HepG2 (cell line): ENCODE measurements at regions not wholly inside any gene's neighbourhood (a gene's known extent, or its start where the extent isn't known, plus 50 kb on each side); places are given as distances from the start of the nearest gene placed in this dataset.

Experiments used
- ATAC-seq: fragments of 200-7000 bp; cut with Tn5 transposase; 3 replicates; pipeline ENCODE4 v1.9.1; 2020; ENCODE audit warnings: mild to moderate bottlenecking, moderate library complexity
- BruUV-seq: library from RNA; stranded (reverse); fragments of 400-500 nt; replicated peaks from 2 replicates; lab custom pipeline; 2021; lab: Mats Ljungman, UMichigan
- CTCF ChIA-PET: fragments of 300-600 bp; formaldehyde crosslinking; extraction: SDS; loops from one replicate; lab custom pipeline; 2021; ENCODE audit warnings: low total read pairs, inconsistent platforms, low intra/inter-chr PET ratio; lab: Yijun Ruan, JAX
- POLR2A ChIA-PET: fragments of 350-600 bp; sonication (Branson Sonifier 250); formaldehyde crosslinking; loops from one replicate; lab custom pipeline; 2020; ENCODE audit warnings: antibody characterized with exemption, inconsistent platforms; lab: Yijun Ruan, JAX
- DNase-seq: peaks from one replicate; pipeline ENCODE4 v3.0.0-alpha.2; 2015; ENCODE audit warnings: low spot score
- FAIRE-seq: peaks from 3 replicates; lab custom pipeline; 2011; peaks lifted over from hg19 to GRCh38; lab: Jason Lieb, UNC
- H2AFZ ChIP-seq: one replicate; pipeline ENCODE4 v1.6.1; 2011; ENCODE audit warnings: low read length, inconsistent platforms
- H3K27ac ChIP-seq: fragments of 300-600 bp; 3 replicates; pipeline ENCODE4 v1.8.0; 2011; ENCODE audit warnings: mixed run types, mild to moderate bottlenecking, mixed read lengths, low read length, inconsistent platforms; ENCODE audit not compliant: insufficient read depth; ENCODE audit errors: extremely low read length
- H3K27me3 ChIP-seq, 2 experiments: fragments of 200-600 bp in 1 of 2; 2 replicates in 1 of 2; 3 replicates in 1 of 2; pipeline versions ENCODE4 v1.6.0 to v1.8.0; 2011; ENCODE audit warnings: low read length in 2 of 2, mild to moderate bottlenecking in 2 of 2, moderate library complexity in 2 of 2, inconsistent platforms in 1 of 2; ENCODE audit not compliant: insufficient read depth in 2 of 2, control insufficient read depth in 1 of 2
- H3K36me3 ChIP-seq, 2 experiments: fragments of 200-600 bp in 1 of 2; replicated peaks in 1 of 2; 2 replicates in 1 of 2; 3 replicates in 1 of 2; pipeline versions ENCODE4 v1.5.1 to v1.8.0; 2011; ENCODE audit warnings: low read length in 2 of 2, inconsistent platforms in 1 of 2; ENCODE audit not compliant: insufficient read depth in 2 of 2, control insufficient read depth in 1 of 2
- H3K4me1 ChIP-seq: 2 replicates; pipeline ENCODE4 v1.5.1; 2012; ENCODE audit warnings: low read length, inconsistent platforms; ENCODE audit not compliant: insufficient read depth
- H3K4me2 ChIP-seq: 2 replicates; pipeline ENCODE4 v1.6.0; 2011; ENCODE audit warnings: low read depth, low read length, inconsistent platforms
- H3K4me3 ChIP-seq, 3 experiments: fragments of 200-600 bp in 1 of 3; sonication (generic), shearing (Covaris generic) in 1 of 3; replicated peaks in 1 of 3; 2 replicates each; pipeline ENCODE4 v1.5.1; 2011 to 2016; ENCODE audit warnings: low read length in 3 of 3, inconsistent platforms in 2 of 3, low read depth in 2 of 3, mild to moderate bottlenecking in 2 of 3, control low read depth in 1 of 3, mixed read lengths in 1 of 3; ENCODE audit not compliant: insufficient read depth in 1 of 3
- H3K79me2 ChIP-seq: one replicate; pipeline ENCODE4 v1.6.1; 2011; ENCODE audit warnings: low read length, inconsistent platforms; ENCODE audit not compliant: insufficient read depth
- H3K9ac ChIP-seq: 2 replicates; pipeline ENCODE4 v1.6.0; 2011; ENCODE audit warnings: mild to moderate bottlenecking, low read depth, low read length, inconsistent platforms; ENCODE audit not compliant: insufficient read depth
- H3K9me3 ChIP-seq: 2 replicates; pipeline ENCODE4 v1.5.1; 2012; ENCODE audit warnings: mild to moderate bottlenecking, low read length
- H4K20me1 ChIP-seq: 2 replicates; pipeline ENCODE4 v1.6.0; 2011; ENCODE audit warnings: inconsistent platforms, mild to moderate bottlenecking, low read length, moderate library complexity; ENCODE audit not compliant: insufficient read depth
- AKAP8 ChIP-seq: sonication (generic); formaldehyde crosslinking; IDR thresholded peaks from 2 replicates; pipeline ENCODE4 v1.5.1; 2020; ENCODE audit warnings: mild to moderate bottlenecking, missing genetic modification reagents
- FOXK2 ChIP-seq: fragments of 450-650 bp; IDR thresholded peaks from 2 replicates; pipeline ENCODE4 v1.6.1; 2016
- MTF1 ChIP-seq: sonication (generic); formaldehyde crosslinking; IDR thresholded peaks from 2 replicates; pipeline ENCODE4 v1.5.0; 2020; ENCODE audit warnings: missing genetic modification reagents
- NCOA2 ChIP-seq: sonication (generic); formaldehyde crosslinking; IDR thresholded peaks from 2 replicates; pipeline ENCODE4 v1.8.0; 2022; ENCODE audit warnings: inconsistent platforms
- RAD51 ChIP-seq: fragments of 450-650 bp; IDR thresholded peaks from 2 replicates; pipeline ENCODE4 v1.6.1; 2016; ENCODE audit warnings: borderline replicate concordance
- TEAD3 ChIP-seq: optimal IDR thresholded peaks from 2 replicates; pipeline ENCODE3; 2016; ENCODE audit warnings: borderline replicate concordance
- TP53 ChIP-seq: sonication (generic); formaldehyde crosslinking; conservative IDR thresholded peaks from 2 replicates; pipeline ENCODE4 v1.4.0; 2020; ENCODE audit warnings: missing genetic modification reagents
- ZNF10 ChIP-seq: sonication (generic); formaldehyde crosslinking; IDR thresholded peaks from 2 replicates; pipeline ENCODE4 v1.4.0; 2020; ENCODE audit warnings: mild to moderate bottlenecking, low read depth, missing genetic modification reagents, borderline replicate concordance
- ZNF138 ChIP-seq: sonication (generic); formaldehyde crosslinking; IDR thresholded peaks from 2 replicates; pipeline ENCODE4 v1.5.0; 2020; ENCODE audit warnings: mild to moderate bottlenecking, low read depth, missing genetic modification reagents
- ZNF30 ChIP-seq: sonication (generic); formaldehyde crosslinking; IDR thresholded peaks from 2 replicates; pipeline ENCODE4 v1.5.0; 2020; ENCODE audit warnings: mild to moderate bottlenecking, missing genetic modification reagents
- ZNF333 ChIP-seq: sonication (generic); formaldehyde crosslinking; IDR thresholded peaks from 2 replicates; pipeline ENCODE4 v1.4.0; 2020; ENCODE audit warnings: mild to moderate bottlenecking, missing genetic modification reagents, borderline replicate concordance
- ZNF33A ChIP-seq: sonication (generic); formaldehyde crosslinking; IDR thresholded peaks from 2 replicates; pipeline ENCODE4 v1.5.1; 2020; ENCODE audit warnings: missing genetic modification reagents, mild to moderate bottlenecking, moderate library complexity, borderline replicate concordance
- ZNF432 ChIP-seq: sonication (generic); formaldehyde crosslinking; IDR thresholded peaks from 2 replicates; pipeline ENCODE4 v1.5.0; 2020; ENCODE audit warnings: missing genetic modification reagents, mild to moderate bottlenecking, borderline replicate concordance
- ZNF557 ChIP-seq: sonication (generic); formaldehyde crosslinking; IDR thresholded peaks from 2 replicates; pipeline ENCODE4 v1.4.0; 2020; ENCODE audit warnings: missing genetic modification reagents
- ZSCAN22 ChIP-seq: sonication (generic); formaldehyde crosslinking; IDR thresholded peaks from 2 replicates; pipeline ENCODE4 v1.4.0; 2020; ENCODE audit warnings: mild to moderate bottlenecking, missing genetic modification reagents
- WGBS: methylation state at CpG from one replicate; pipeline ENCODE4 v1.1.6; 2017; ENCODE audit warnings: low lambda C conversion rate; 5-methylcytosine and 5-hydroxymethylcytosine counted together
- in situ Hi-C: cut with HindIII; loops from 2 replicates; pipeline ENCODE4 v1.10.0; 2017; ENCODE audit warnings: low pct_unique_long_range_greater_than_20kb; ENCODE audit not compliant: extremely low pct_ligation_motif_present
- intact Hi-C: fragments of 100-400 bp; cut with micrococcal nuclease; formaldehyde crosslinking; loops from one replicate; pipeline ENCODE4 v1.10.0; 2022; ENCODE audit not compliant: unreplicated experiment
- TF ChIP-seq, protein P1 (sequence below): sonication (generic); formaldehyde crosslinking; IDR thresholded peaks from 2 replicates; pipeline ENCODE4 v1.5.1; 2020; ENCODE audit warnings: missing genetic modification reagents, mild to moderate bottlenecking, borderline replicate concordance
- TF ChIP-seq, protein P2 (sequence below): IDR thresholded peaks from 2 replicates; pipeline ENCODE4 v1.6.1; 2012; ENCODE audit warnings: low read depth, low read length, improper control_type of control experiment
- TF ChIP-seq, protein P3 (sequence below): sonication (generic); formaldehyde crosslinking; IDR thresholded peaks from 2 replicates; pipeline ENCODE4 v1.5.1; 2020; ENCODE audit warnings: mild to moderate bottlenecking, missing genetic modification reagents, moderate library complexity
- TF ChIP-seq, protein P4 (sequence below): sonication (generic); formaldehyde crosslinking; IDR thresholded peaks from 2 replicates; pipeline ENCODE4 v1.5.1; 2020; ENCODE audit warnings: missing genetic modification reagents, mild to moderate bottlenecking, borderline replicate concordance

DNA sequence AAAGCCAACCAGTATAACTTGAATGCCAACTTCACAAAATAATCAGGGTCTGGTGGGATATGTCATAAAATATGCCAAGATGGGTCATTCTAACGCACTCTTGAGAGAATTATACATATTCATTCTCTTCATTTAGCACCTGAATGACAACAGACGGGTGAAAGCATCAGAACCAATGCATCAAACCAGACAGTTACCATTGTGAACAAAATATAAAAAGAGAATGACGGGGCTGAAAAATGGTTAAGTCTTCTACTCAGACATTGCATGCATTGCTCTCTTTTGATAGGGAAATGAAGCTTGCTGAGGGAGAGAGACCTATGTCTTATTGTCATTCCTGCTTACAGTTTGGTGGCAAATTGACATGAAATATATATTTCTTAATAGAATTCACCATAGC lies 702.1 kb downstream of the NOVA1 start:
- 1% methylated on average over 3 of the region's 3 CpGs for WGBS
- DNase-seq = no peak
- BruUV-seq = no TSS peak
- H3K79me2 ChIP-seq = no peaks in the 10 kb centered on the region
- H3K27me3 ChIP-seq = no peaks in the 10 kb centered on the region
- ATAC-seq = no peak
- ChIA-PET CTCF (no interaction called here), POLR2A (no interaction called here)
- H3K9me3 ChIP-seq = peaks cover 97% of the 10 kb centered on the region
- H3K9ac ChIP-seq = no peak overlapping the region
- intact Hi-C loops (no loop called here), in situ Hi-C loops (no loop called here)
- H3K4me3 ChIP-seq = no peak overlapping the region
- no peaks in the 10 kb centered on the region for H3K4me1 ChIP-seq
- H4K20me1 ChIP-seq = no peaks in the 10 kb centered on the region
- H2AFZ ChIP-seq = no peak overlapping the region
- no peak overlapping the region for H3K27ac ChIP-seq
- TF ChIP-seq ZNF10 (CRISPR knock-in tag) (no peak), ZSCAN22 (CRISPR knock-in tag) (no peak), ZNF30 (no peak), ZNF432 (CRISPR knock-in tag) (no peak), ZNF138 (no peak), RAD51 (no peak), TP53 (CRISPR knock-in tag) (no peak), MTF1 (CRISPR knock-in tag) (no peak), AKAP8 (no peak), NCOA2 (no peak), ZNF557 (no peak), ZNF333 (CRISPR knock-in tag) (no peak), ZNF33A (CRISPR knock-in tag) (no peak), FOXK2 (no peak), TEAD3 (CRISPR knock-in tag) (no peak)
- TF ChIP-seq, protein P1, sequence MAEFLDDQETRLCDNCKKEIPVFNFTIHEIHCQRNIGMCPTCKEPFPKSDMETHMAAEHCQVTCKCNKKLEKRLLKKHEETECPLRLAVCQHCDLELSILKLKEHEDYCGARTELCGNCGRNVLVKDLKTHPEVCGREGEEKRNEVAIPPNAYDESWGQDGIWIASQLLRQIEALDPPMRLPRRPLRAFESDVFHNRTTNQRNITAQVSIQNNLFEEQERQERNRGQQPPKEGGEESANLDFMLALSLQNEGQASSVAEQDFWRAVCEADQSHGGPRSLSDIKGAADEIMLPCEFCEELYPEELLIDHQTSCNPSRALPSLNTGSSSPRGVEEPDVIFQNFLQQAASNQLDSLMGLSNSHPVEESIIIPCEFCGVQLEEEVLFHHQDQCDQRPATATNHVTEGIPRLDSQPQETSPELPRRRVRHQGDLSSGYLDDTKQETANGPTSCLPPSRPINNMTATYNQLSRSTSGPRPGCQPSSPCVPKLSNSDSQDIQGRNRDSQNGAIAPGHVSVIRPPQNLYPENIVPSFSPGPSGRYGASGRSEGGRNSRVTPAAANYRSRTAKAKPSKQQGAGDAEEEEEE (CRISPR knock-in tag) = no peak
- TF ChIP-seq, protein P2, sequence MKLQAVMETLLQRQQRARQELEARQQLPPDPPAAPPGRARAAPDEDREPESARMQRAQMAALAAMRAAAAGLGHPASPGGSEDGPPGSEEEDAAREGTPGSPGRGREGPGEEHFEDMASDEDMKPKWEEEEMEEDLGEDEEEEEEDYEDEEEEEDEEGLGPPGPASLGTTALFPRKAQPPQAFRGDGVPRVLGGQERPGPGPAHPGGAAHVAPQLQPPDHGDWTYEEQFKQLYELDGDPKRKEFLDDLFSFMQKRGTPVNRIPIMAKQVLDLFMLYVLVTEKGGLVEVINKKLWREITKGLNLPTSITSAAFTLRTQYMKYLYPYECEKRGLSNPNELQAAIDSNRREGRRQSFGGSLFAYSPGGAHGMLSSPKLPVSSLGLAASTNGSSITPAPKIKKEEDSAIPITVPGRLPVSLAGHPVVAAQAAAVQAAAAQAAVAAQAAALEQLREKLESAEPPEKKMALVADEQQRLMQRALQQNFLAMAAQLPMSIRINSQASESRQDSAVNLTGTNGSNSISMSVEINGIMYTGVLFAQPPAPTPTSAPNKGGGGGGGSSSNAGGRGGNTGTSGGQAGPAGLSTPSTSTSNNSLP = no peak
- TF ChIP-seq, protein P3, sequence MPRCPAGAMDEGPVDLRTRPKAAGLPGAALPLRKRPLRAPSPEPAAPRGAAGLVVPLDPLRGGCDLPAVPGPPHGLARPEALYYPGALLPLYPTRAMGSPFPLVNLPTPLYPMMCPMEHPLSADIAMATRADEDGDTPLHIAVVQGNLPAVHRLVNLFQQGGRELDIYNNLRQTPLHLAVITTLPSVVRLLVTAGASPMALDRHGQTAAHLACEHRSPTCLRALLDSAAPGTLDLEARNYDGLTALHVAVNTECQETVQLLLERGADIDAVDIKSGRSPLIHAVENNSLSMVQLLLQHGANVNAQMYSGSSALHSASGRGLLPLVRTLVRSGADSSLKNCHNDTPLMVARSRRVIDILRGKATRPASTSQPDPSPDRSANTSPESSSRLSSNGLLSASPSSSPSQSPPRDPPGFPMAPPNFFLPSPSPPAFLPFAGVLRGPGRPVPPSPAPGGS (CRISPR knock-in tag) = no peak
- TF ChIP-seq, protein P4, sequence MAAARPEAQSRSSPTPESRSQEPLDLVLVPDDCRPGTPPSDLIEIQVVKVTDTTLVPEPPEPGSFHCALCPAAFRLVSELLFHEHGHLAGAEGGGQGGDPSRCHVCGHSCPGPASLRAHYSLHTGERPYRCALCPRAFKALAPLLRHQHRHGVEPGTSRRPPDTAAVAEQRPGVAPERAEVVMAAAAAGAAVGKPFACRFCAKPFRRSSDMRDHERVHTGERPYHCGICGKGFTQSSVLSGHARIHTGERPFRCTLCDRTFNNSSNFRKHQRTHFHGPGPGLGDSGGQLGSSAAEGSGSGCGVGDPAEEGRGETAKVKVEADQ (CRISPR knock-in tag) = no peak
- TF ChIP-seq, all 625 proteins: peak for 0
- no peaks in the 10 kb centered on the region for H3K36me3 ChIP-seq
- no peak for FAIRE-seq
- no peak overlapping the region for H3K4me2 ChIP-seq
